ENCODE measurements at regions not wholly inside any gene's neighbourhood (a gene's known extent, or its start where the extent isn't known, plus 50 kb on each side); places are given as distances from the start of the nearest gene placed in this dataset.

DNA sequence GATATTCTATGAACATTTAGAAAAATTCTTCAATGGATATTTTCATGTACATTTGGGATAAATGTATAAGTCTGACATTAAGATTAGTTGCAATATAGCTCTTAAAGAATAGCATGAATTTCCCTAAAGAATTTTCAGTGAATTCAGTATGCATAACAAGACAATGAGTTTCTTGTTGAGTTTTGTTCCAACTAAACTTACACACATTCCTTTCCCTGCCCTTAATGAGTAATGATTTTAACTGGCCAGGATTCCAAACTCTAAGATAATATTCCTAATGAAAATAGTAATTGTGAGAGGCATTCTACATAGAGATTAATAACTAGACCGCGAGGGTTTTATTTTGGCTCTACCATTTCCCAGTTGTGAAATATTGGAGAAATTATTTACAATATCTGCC lies 390.3 kb upstream of the GALNT5 start:
- TF ChIP-seq, protein P1, sequence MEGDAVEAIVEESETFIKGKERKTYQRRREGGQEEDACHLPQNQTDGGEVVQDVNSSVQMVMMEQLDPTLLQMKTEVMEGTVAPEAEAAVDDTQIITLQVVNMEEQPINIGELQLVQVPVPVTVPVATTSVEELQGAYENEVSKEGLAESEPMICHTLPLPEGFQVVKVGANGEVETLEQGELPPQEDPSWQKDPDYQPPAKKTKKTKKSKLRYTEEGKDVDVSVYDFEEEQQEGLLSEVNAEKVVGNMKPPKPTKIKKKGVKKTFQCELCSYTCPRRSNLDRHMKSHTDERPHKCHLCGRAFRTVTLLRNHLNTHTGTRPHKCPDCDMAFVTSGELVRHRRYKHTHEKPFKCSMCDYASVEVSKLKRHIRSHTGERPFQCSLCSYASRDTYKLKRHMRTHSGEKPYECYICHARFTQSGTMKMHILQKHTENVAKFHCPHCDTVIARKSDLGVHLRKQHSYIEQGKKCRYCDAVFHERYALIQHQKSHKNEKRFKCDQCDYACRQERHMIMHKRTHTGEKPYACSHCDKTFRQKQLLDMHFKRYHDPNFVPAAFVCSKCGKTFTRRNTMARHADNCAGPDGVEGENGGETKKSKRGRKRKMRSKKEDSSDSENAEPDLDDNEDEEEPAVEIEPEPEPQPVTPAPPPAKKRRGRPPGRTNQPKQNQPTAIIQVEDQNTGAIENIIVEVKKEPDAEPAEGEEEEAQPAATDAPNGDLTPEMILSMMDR (IDR thresholded peaks at IDR 0.05) = no peak
- no peak for TF ChIP-seq POLR2A (IDR thresholded peaks at IDR 0.05)

All from sigmoid colon (tissue), 3 donors.